ENCODE measurements at regions not wholly inside any gene's neighbourhood (a gene's known extent, or its start where the extent isn't known, plus 50 kb on each side); places are given as distances from the start of the nearest gene placed in this dataset.

- no peak for TF ChIP-seq POLR2A (IDR thresholded peaks at IDR 0.05)
- no peak for TF ChIP-seq CTCF (IDR thresholded peaks at IDR 0.05 in 8 of 11, conservative IDR thresholded peaks at IDR 0.05 in 3 of 11)
- no peak for TF ChIP-seq POLR2AphosphoS5 (IDR thresholded peaks at IDR 0.05)
- no peaks in the 10 kb centered on the region for H3K36me3 ChIP-seq
- no peaks in the 10 kb centered on the region for H3K4me1 ChIP-seq
- H3K27ac ChIP-seq, result no peak overlapping the region
- intact Hi-C loops (cut with DNase I; ENCODE audit: low total_unique reads), result no loop called here
- H3K9me3 ChIP-seq, result peaks cover 0 to 15% (median 0%) of the 10 kb centered on the region in 8 donors
- H3K4me3 ChIP-seq, result no peak overlapping the region
- no peak for DNase-seq
- 66 to 74% (median 70%) methylated on average over 4 of the region's 4 CpGs for WGBS, 5 donors
- H3K27me3 ChIP-seq (replicated peaks in 1 of 7), result no peaks in the 10 kb centered on the region
Observed at GRCh38 chr4:107292979-107293378, 256.9 kb upstream of the DKK2 start.

- DNase-seq, result no peak
- Histone ChIP-seq H3K4me1 (no peaks in the 10 kb centered on the region), H3K27me3 (replicated peaks in 1 of 7) (no peaks in the 10 kb centered on the region), H3K27ac (no peak overlapping the region), H3K9me3 (no peaks in the 10 kb centered on the region), H3K4me3 (no peak overlapping the region), H3K36me3 (no peaks in the 10 kb centered on the region)
- WGBS, 5 donors, result 39 to 47% (median 39%) methylated on average over 4 of the region's 4 CpGs
- TF ChIP-seq POLR2AphosphoS5 (IDR thresholded peaks at IDR 0.05), result no peak
- intact Hi-C loops (cut with DNase I; ENCODE audit: low total_unique reads), result no loop called here
Observed at GRCh38 chr4:107283587-107284559, 247.8 kb upstream of the DKK2 start.

- intact Hi-C loops (cut with DNase I; ENCODE audit: low total_unique reads), result no loop called here
- H3K4me3 ChIP-seq, result no peak overlapping the region
- H3K36me3 ChIP-seq, result no peaks in the 10 kb centered on the region
- no peaks in the 10 kb centered on the region for H3K27me3 ChIP-seq (replicated peaks in 1 of 7)
- no peak overlapping the region for H3K27ac ChIP-seq
- H3K9me3 ChIP-seq, result no peaks in the 10 kb centered on the region
- no peaks in the 10 kb centered on the region for H3K4me1 ChIP-seq
- DNase-seq, result no peak
- TF ChIP-seq POLR2AphosphoS5 (IDR thresholded peaks at IDR 0.05) (no peak), CTCF (IDR thresholded peaks at IDR 0.05 in 8 of 11, conservative IDR thresholded peaks at IDR 0.05 in 3 of 11) (no peak), POLR2A (IDR thresholded peaks at IDR 0.05) (no peak)
Observed at GRCh38 chr4:107279733-107280132, 243.6 kb upstream of the DKK2 start.

- DNase-seq, result no peak
- TF ChIP-seq POLR2AphosphoS5 (IDR thresholded peaks at IDR 0.05) (no peak), CTCF (IDR thresholded peaks at IDR 0.05 in 8 of 11, conservative IDR thresholded peaks at IDR 0.05 in 3 of 11) (no peak), POLR2A (IDR thresholded peaks at IDR 0.05) (no peak)
Observed at GRCh38 chr4:107278791-107279483, 242.8 kb upstream of the DKK2 start.

More at GRCh38 chr4:107278791-107279483, 242.8 kb upstream of the DKK2 start:
- 67 to 79% (median 70%) methylated on average over 4 of the region's 4 CpGs for WGBS, 5 donors
- Histone ChIP-seq H3K27me3 (replicated peaks in 1 of 7) (no peaks in the 10 kb centered on the region), H3K9me3 (no peaks in the 10 kb centered on the region), H3K4me3 (no peak overlapping the region), H3K4me1 (no peaks in the 10 kb centered on the region), H3K36me3 (no peaks in the 10 kb centered on the region), H3K27ac (no peak overlapping the region)
- intact Hi-C loops (cut with DNase I; ENCODE audit: low total_unique reads), result no loop called here
